WERI-Rb-1 (cell line): ENCODE measurements at regions not wholly inside any gene's neighbourhood (a gene's known extent, or its start where the extent isn't known, plus 50 kb on each side); places are given as distances from the start of the nearest gene placed in this dataset.
"Not testable (repeated sequence)": the region's sequence is repeated elsewhere in the genome, so short reads cannot be mapped to it uniquely, and the experiment has no call there.

Experiments
- DNase-seq: peaks from one replicate; pipeline ENCODE4 v3.0.0-alpha.2; 2020
- H3K27ac ChIP-seq: fragments of 250-450 bp; sonication (Bioruptor Pico); 2 replicates; pipeline ENCODE4 v1.5.1; 2020; ENCODE audit warnings: mild to moderate bottlenecking, moderate library complexity
- H3K27me3 ChIP-seq: fragments of 250-450 bp; sonication (Bioruptor Pico); 2 replicates; pipeline ENCODE4 v1.5.1; 2021; ENCODE audit warnings: mild to moderate bottlenecking, low read depth, moderate library complexity; ENCODE audit not compliant: insufficient read depth, severe bottlenecking
- H3K36me3 ChIP-seq: fragments of 250-450 bp; sonication (Bioruptor Pico); 2 replicates; pipeline ENCODE4 v1.5.1; 2020; ENCODE audit warnings: mild to moderate bottlenecking, moderate library complexity
- H3K4me3 ChIP-seq: 2 replicates; pipeline ENCODE4 v1.5.1; 2011; ENCODE audit warnings: low read depth, mild to moderate bottlenecking, control low read depth, low read length
- H3K9me3 ChIP-seq: fragments of 250-450 bp; sonication (Bioruptor Pico); 2 replicates; pipeline ENCODE4 v1.5.1; 2021; ENCODE audit warnings: mild to moderate bottlenecking, moderate library complexity; ENCODE audit not compliant: severe bottlenecking
- CTCF ChIP-seq: IDR thresholded peaks from 2 replicates; pipeline ENCODE4 v1.5.1; 2011; ENCODE audit warnings: low read depth, mild to moderate bottlenecking, control low read depth, inconsistent platforms, low read length

- Histone ChIP-seq H3K9me3 (no peaks in the 10 kb centered on the region), H3K36me3 (no peaks in the 10 kb centered on the region), H3K27me3 (no peaks in the 10 kb centered on the region), H3K27ac (no peak overlapping the region), H3K4me3 (no peak overlapping the region)
- no peak for TF ChIP-seq CTCF
- DNase-seq, result no peak
These were observed 210.0 kb downstream of the RASSF9 start for GRCh38 chr12:85626001-85626783.

- no peak for DNase-seq
- Histone ChIP-seq H3K27me3 (no peaks in the 10 kb centered on the region), H3K36me3 (no peaks in the 10 kb centered on the region), H3K27ac (no peak overlapping the region), H3K9me3 (no peaks in the 10 kb centered on the region), H3K4me3 (no peak overlapping the region)
- TF ChIP-seq CTCF, result no peak
These were observed 209.4 kb downstream of the RASSF9 start for GRCh38 chr12:85626784-85627171.

GRCh38 chr12:85627584-85627983, 208.6 kb downstream of the RASSF9 start:
- Histone ChIP-seq H3K36me3 (no peaks in the 10 kb centered on the region), H3K9me3 (no peaks in the 10 kb centered on the region), H3K4me3 (no peak overlapping the region), H3K27me3 (no peaks in the 10 kb centered on the region), H3K27ac (no peak overlapping the region)
- no peak for TF ChIP-seq CTCF
- DNase-seq, result no peak

- not testable (repeated sequence) for H3K9me3 ChIP-seq, H3K27ac ChIP-seq, H3K27me3 ChIP-seq, H3K4me3 ChIP-seq, H3K36me3 ChIP-seq, DNase-seq
These were observed 207.6 kb downstream of the RASSF9 start for GRCh38 chr12:85628562-85628961.

- H3K27ac ChIP-seq, result no peak overlapping the region
- H3K4me3 ChIP-seq, result no peak overlapping the region
- no peak for DNase-seq
- no peaks in the 10 kb centered on the region for H3K27me3 ChIP-seq
- H3K36me3 ChIP-seq, result no peaks in the 10 kb centered on the region
- TF ChIP-seq CTCF, result no peak
- no peaks in the 10 kb centered on the region for H3K9me3 ChIP-seq
These were observed 205.4 kb downstream of the RASSF9 start for GRCh38 chr12:85630851-85631250.

GRCh38 chr12:85632390-85632789, 203.8 kb downstream of the RASSF9 start:
- H3K36me3 ChIP-seq, result no peaks in the 10 kb centered on the region
- H3K27ac ChIP-seq, result no peak overlapping the region
- no peak overlapping the region for H3K4me3 ChIP-seq
- no peaks in the 10 kb centered on the region for H3K9me3 ChIP-seq
- no peak for DNase-seq
- no peak for TF ChIP-seq CTCF
- H3K27me3 ChIP-seq, result no peaks in the 10 kb centered on the region
